Neural progenitor cell (in vitro differentiated cells): ENCODE measurements at regions not wholly inside any gene's neighbourhood (a gene's known extent, or its start where the extent isn't known, plus 50 kb on each side); places are given as distances from the start of the nearest gene placed in this dataset.

Experiments
- CTCF ChIP-seq: fragments of 200-600 bp; sonication (generic); IDR thresholded peaks from 2 replicates; pipeline ENCODE4 v1.5.1; 2017; ENCODE audit warnings: antibody characterized with exemption, mild to moderate bottlenecking
- EZH2 ChIP-seq: fragments of 200-600 bp; sonication (generic); IDR thresholded peaks from 2 replicates; pipeline ENCODE4 v1.6.1; 2017; ENCODE audit warnings: antibody characterized with exemption, mild to moderate bottlenecking, moderate library complexity

GRCh38 chr4:71212216-71212615, 126.6 kb upstream of the SLC4A4 start:
- TF ChIP-seq EZH2: no peak
- no peak for TF ChIP-seq CTCF
